GM06990 (cell line): ENCODE measurements at regions not wholly inside any gene's neighbourhood (a gene's known extent, or its start where the extent isn't known, plus 50 kb on each side); places are given as distances from the start of the nearest gene placed in this dataset.

Source experiments
- DNase-seq: peaks from one replicate; pipeline ENCODE4 v3.0.0-alpha.2; 2011; ENCODE audit not compliant: insufficient read length; ENCODE audit errors: extremely low read depth
- H3K27me3 ChIP-seq: replicated peaks from 2 replicates; pipeline ENCODE4 v1.6.0; 2011; ENCODE audit warnings: low read length; ENCODE audit not compliant: control insufficient read depth, insufficient read depth
- H3K36me3 ChIP-seq: 2 replicates; pipeline ENCODE4 v1.5.1; 2011; ENCODE audit warnings: low read length; ENCODE audit not compliant: control insufficient read depth, insufficient read depth
- H3K4me3 ChIP-seq: replicated peaks from 2 replicates; pipeline ENCODE4 v1.5.1; 2011; ENCODE audit warnings: low read depth, mild to moderate bottlenecking, control low read depth, low read length
- TF ChIP-seq, protein P1 (sequence below): IDR thresholded peaks from 2 replicates; pipeline ENCODE4 v1.5.1; 2011; ENCODE audit warnings: low read length, control low read depth, mild to moderate bottlenecking, inconsistent platforms; ENCODE audit not compliant: insufficient read depth, poor library complexity, severe bottlenecking

DNA sequence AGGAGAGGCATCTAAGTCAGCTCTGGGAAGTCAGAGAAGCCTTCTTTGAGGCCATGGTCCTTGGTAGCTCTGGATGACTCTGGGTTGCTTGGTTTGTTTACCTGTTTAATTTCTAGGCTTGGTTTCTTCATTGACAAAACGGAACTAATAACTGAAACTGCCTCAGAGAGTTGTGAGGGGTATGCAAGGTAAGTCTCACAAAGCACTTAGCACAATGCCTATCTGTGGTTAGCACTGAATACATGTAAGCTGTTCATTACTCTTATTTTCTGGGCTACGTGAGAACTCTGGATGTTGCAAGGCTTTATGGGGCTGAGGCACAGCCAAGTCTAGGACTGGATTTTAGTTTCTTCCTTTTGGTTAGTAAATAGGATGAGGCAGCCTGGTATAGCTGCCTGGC lies 225.8 kb upstream of the NCAM1 start:
- TF ChIP-seq, protein P1, sequence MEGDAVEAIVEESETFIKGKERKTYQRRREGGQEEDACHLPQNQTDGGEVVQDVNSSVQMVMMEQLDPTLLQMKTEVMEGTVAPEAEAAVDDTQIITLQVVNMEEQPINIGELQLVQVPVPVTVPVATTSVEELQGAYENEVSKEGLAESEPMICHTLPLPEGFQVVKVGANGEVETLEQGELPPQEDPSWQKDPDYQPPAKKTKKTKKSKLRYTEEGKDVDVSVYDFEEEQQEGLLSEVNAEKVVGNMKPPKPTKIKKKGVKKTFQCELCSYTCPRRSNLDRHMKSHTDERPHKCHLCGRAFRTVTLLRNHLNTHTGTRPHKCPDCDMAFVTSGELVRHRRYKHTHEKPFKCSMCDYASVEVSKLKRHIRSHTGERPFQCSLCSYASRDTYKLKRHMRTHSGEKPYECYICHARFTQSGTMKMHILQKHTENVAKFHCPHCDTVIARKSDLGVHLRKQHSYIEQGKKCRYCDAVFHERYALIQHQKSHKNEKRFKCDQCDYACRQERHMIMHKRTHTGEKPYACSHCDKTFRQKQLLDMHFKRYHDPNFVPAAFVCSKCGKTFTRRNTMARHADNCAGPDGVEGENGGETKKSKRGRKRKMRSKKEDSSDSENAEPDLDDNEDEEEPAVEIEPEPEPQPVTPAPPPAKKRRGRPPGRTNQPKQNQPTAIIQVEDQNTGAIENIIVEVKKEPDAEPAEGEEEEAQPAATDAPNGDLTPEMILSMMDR, result no peak
- no peaks in the 10 kb centered on the region for H3K36me3 ChIP-seq
- no peak overlapping the region for H3K4me3 ChIP-seq
- no peak for DNase-seq
- peaks cover 2% of the 10 kb centered on the region for H3K27me3 ChIP-seq

DNA sequence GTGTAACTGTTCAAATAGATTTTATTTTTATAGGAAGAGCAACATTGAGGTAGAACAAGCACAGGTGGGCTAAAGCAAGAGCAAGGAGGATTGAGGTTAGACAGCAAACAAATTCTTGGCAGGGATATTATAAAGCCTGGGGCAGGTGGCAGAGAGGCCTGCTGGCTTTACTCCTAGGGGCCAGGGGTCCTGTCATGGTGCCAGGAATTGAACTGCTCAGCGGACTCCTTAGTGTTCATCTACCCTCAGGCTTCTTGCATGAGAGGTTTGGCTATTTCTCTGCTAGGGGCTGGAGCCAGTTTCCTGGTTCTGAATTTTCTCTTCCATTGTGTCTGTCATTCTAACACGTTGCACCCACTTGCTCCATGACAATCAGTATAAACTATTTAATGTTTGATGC lies 217.2 kb upstream of the NCAM1 start:
- Histone ChIP-seq H3K4me3 (no peak overlapping the region), H3K36me3 (no peaks in the 10 kb centered on the region), H3K27me3 (peaks cover 3% of the 10 kb centered on the region; the same call in 1 of the 2 replicates)
- TF ChIP-seq, protein P1, result no peak
- no peak for DNase-seq

DNA sequence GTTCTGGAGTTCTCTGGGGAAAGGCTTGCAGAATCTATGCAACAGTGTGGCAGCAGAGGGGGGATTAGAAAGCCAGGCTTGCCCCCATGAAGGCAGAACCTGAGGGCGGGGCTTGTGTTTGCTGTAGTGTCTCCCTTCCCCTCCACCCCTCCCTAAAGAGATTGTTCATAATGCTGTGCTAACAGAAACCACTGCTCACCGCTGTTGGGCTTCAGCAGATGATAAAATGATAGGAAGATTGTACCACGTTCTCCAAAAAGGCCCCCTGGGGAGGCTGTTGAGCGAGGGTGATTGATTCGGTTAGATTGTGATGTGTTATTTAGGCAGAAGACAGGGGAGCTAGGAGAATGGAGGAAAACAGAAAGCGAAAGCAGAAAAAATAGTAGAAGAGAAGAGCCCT lies 215.2 kb upstream of the NCAM1 start:
- Histone ChIP-seq H3K27me3 (peaks cover 1% of the 10 kb centered on the region; the same call in 1 of the 2 replicates), H3K36me3 (no peaks in the 10 kb centered on the region), H3K4me3 (no peak overlapping the region)
- TF ChIP-seq, protein P1, result no peak
- no peak for DNase-seq

DNA sequence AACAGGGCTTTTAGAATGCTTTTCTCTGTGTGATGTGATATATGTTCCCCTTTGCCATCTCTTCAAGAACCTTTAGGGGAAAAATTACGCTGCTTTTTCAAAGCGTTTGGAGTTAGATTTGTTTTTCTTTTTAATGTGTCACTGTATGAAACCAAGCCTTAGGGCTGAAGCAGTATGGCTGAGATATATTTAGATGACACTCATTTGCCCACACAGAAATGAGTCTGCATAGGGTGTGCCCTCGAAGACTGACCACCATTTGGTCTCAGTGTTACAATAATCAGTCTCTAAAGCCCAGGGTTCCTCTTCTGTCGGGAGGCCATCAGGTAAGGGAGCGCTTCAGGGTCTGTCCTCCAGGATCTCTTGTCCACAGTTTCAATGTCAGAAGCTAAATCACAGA lies 213.0 kb upstream of the NCAM1 start:
- no peaks in the 10 kb centered on the region; the same call in 1 of the 2 replicates for H3K27me3 ChIP-seq
- no peak for DNase-seq
- no peaks in the 10 kb centered on the region for H3K36me3 ChIP-seq
- TF ChIP-seq, protein P1, result no peak
- no peak overlapping the region for H3K4me3 ChIP-seq

DNA sequence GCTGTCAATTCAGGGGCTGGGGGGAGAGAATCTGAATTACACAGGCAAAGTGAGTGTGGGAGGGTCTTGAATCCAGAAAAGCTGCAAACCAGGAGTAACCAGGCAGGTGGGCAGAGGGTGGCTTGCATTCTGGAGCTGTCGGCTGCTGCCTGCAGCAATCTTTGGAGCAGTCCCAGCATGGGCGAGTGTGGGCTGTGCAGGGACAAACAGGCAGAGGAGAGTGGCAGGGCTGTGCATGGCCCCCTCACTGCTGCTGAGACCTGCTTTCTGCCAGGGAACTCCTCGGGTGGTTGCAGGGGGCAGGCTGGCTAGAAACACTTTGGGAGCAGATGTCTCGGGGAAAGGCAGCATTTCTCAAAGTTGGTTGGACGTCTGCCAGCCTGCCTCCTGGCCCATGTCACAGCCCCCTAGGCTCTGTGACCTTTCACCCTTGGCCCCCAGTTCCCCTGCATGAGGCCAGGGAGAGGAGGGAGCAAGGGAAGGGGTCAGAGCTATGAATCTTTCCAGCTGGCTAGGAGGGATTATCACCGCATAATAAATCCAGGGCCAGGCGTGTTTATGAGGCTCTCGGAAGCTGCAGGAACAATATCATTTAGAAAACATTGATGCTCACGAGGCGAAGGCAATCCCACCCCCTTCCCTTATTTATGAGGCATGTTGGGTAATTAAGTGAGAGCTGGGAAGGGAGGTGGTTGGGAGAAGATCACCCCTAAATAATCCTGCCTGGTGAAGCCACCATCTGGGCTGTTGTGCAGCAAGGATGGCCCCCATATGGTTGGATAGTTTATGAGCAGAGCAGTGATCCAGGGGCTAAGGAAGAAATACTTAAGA lies 212.3 kb upstream of the NCAM1 start:
- Histone ChIP-seq H3K4me3 (no peak overlapping the region), H3K27me3 (no peaks in the 10 kb centered on the region; the same call in 1 of the 2 replicates), H3K36me3 (no peaks in the 10 kb centered on the region)
- TF ChIP-seq, protein P1, result no peak
- no peak for DNase-seq

DNA sequence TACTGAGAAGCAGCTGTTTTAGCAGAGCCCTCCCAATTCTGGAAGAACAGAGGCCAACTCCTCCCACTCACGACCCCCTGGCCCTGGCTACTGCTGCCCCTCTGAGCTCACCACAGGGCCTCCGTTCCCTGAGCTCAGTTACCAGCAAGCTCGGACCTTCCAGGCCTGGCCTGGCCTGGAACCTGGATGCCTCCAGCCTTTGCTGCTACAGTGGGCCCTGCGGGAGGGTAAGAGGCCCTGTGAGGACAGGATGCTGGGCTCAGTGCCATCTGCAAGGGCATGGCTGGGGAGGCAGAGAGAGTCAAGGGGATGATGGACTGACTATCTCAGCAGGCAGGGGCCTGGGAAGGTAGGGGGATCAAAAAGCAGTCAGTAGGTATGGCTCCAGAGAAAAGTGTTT lies 209.9 kb upstream of the NCAM1 start:
- H3K4me3 ChIP-seq, result no peak overlapping the region
- H3K27me3 ChIP-seq, result no peaks in the 10 kb centered on the region; the same call in none of the 2 replicates
- H3K36me3 ChIP-seq, result no peaks in the 10 kb centered on the region
- no peak for DNase-seq
- TF ChIP-seq, protein P1, result no peak
